Esophagus muscularis mucosa (tissue), 4 donors: ENCODE measurements at regions not wholly inside any gene's neighbourhood (a gene's known extent, or its start where the extent isn't known, plus 50 kb on each side); places are given as distances from the start of the nearest gene placed in this dataset.

ENCODE experiments used
- DNase-seq: peaks from one replicate; pipeline ENCODE4 v3.0.0-alpha.2; 2017; ENCODE audit errors: extremely low spot score
- H3K27ac ChIP-seq, 4 donors: fragments of 200-600 bp; sonication (generic); replicated peaks in 1 of 4; 1 replicate in 3 of 4; 2 replicates in 1 of 4; pipeline ENCODE4 v1.5.1; 2016 to 2019; ENCODE audit warnings: mild to moderate bottlenecking in 1 of 4
- H3K27me3 ChIP-seq, 4 donors: fragments of 200-600 bp; sonication (generic); one replicate each; pipeline versions ENCODE4 v1.5.1 to v1.6.0; 2016 to 2019
- H3K36me3 ChIP-seq, 4 donors: fragments of 200-600 bp; sonication (generic); one replicate each; pipeline ENCODE4 v1.5.1; 2016 to 2019
- H3K4me1 ChIP-seq, 4 donors: fragments of 200-600 bp; sonication (generic); one replicate each; pipeline ENCODE4 v1.5.1; 2016 to 2019
- H3K4me3 ChIP-seq, 4 donors: fragments of 200-600 bp; sonication (generic); 1 replicate in 2 of 4; 2 replicates in 2 of 4; pipeline ENCODE4 v1.5.1; 2016 to 2019; ENCODE audit warnings: mild to moderate bottlenecking in 4 of 4, moderate library complexity in 1 of 4
- H3K9me3 ChIP-seq, 4 donors: fragments of 200-600 bp; sonication (generic); 1 replicate in 3 of 4; 2 replicates in 1 of 4; pipeline ENCODE4 v1.5.1; 2016 to 2019
- CTCF ChIP-seq, 3 experiments: fragments of 200-600 bp in 2 of 3; fragments of 450-650 bp in 1 of 3; sonication (generic) in 2 of 3; IDR thresholded peaks; one replicate each; pipeline ENCODE4 v1.5.1; 2017 to 2019; ENCODE audit warnings: antibody characterized with exemption in 3 of 3, mild to moderate bottlenecking in 2 of 3, moderate library complexity in 1 of 3
- EP300 ChIP-seq: sonication (generic); formaldehyde crosslinking; IDR thresholded peaks from one replicate; pipeline ENCODE4 v1.6.1; 2017; ENCODE audit warnings: antibody characterized with exemption
- POLR2A ChIP-seq: fragments of 450-650 bp; IDR thresholded peaks from one replicate; pipeline ENCODE4 v1.6.1; 2017; ENCODE audit warnings: antibody characterized with exemption, moderate library complexity, mild to moderate bottlenecking, low read depth
- POLR2AphosphoS5 ChIP-seq, 2 donors: sonication (generic); formaldehyde crosslinking; IDR thresholded peaks; one replicate each; pipeline ENCODE4 v1.6.1; 2017; ENCODE audit warnings: antibody characterized with exemption in 2 of 2
- WGBS: methylation state at CpG from one replicate; pipeline ENCODE4 v1.1.5; 2018; 5-methylcytosine and 5-hydroxymethylcytosine counted together
- intact Hi-C: fragments of 100-400 bp; cut with DNase I; formaldehyde crosslinking; loops from one replicate; pipeline ENCODE4 v1.15.1; 2023

- no peak for DNase-seq
- no peak for TF ChIP-seq CTCF (IDR thresholded peaks at IDR 0.05)
- no peak for TF ChIP-seq EP300
- TF ChIP-seq POLR2A, result no peak
- TF ChIP-seq POLR2AphosphoS5 (IDR thresholded peaks at IDR 0.05), result no peak
- peaks cover 0 to 7% (median 0%) of the 10 kb centered on the region in 4 donors for H3K4me1 ChIP-seq
- H3K27ac ChIP-seq, result no peak overlapping the region
- no peaks in the 10 kb centered on the region for H3K27me3 ChIP-seq
- no peaks in the 10 kb centered on the region for H3K36me3 ChIP-seq
- no peaks in the 10 kb centered on the region for H3K9me3 ChIP-seq
- H3K4me3 ChIP-seq, result no peak overlapping the region
- intact Hi-C loops, result no loop called here
- 84% methylated on average over 5 of the region's 5 CpGs for WGBS
Measured at GRCh38 chr11:115787302-115787701, 283.1 kb upstream of the CADM1 start.

DNA sequence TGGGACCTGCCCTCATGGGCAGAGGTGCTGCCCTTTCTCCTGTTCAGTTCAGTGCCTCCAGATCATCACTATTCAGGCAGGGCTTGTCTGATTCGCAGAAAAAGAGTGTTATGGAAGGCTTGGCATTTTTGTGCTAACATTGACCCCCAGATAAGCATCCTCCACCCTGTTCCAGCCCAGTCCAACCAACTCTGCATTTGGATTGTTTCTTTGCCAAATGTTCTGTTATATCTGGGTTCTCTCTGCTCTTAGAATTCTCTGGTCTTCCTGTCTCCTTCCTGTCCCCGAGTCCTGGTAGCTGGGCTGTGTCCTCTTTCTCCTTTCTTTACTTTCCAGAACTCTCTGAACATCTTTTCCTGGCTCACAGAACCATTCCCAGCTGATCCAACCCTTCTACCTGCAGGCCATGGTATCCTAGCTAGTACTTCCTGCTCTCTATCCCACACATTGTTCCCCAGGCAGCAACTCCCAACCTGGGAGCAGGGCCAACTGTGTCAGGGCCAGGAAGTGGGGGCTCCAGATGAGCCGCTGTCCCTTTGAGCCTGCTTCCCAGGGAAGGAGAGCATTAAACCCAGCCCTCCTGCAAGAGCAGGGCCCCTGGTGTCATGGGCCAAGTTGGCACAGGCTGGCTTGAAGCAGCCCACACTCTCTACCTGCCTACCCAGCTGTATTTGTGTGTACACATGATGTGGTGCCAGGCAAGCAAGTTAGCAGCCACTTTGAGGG, 280.7 kb upstream of the CADM1 start:
- H3K27me3 ChIP-seq, result no peaks in the 10 kb centered on the region
- H3K36me3 ChIP-seq, result no peaks in the 10 kb centered on the region
- no peak overlapping the region for H3K4me3 ChIP-seq
- 52% methylated on average over 3 of the region's 3 CpGs for WGBS
- no peak overlapping the region for H3K27ac ChIP-seq
- H3K4me1 ChIP-seq, result peaks cover 0 to 7% (median 0%) of the 10 kb centered on the region in 4 donors
- TF ChIP-seq POLR2AphosphoS5 (IDR thresholded peaks at IDR 0.05) (no peak), CTCF (IDR thresholded peaks at IDR 0.05) (no peak), EP300 (no peak), POLR2A (no peak)
- DNase-seq, result no peak
- intact Hi-C loops, result no loop called here
- H3K9me3 ChIP-seq, result no peaks in the 10 kb centered on the region

GRCh38 chr11:115780646-115781362, 276.6 kb upstream of the CADM1 start:
- no peaks in the 10 kb centered on the region for H3K27me3 ChIP-seq
- H3K4me1 ChIP-seq, result peaks cover 0 to 7% (median 0%) of the 10 kb centered on the region in 4 donors
- DNase-seq, result no peak
- no peaks in the 10 kb centered on the region for H3K36me3 ChIP-seq
- no peak overlapping the region for H3K27ac ChIP-seq
- WGBS, result 72% methylated on average over 9 of the region's 9 CpGs
- no peak for TF ChIP-seq POLR2A
- TF ChIP-seq POLR2AphosphoS5 (IDR thresholded peaks at IDR 0.05), result no peak
- TF ChIP-seq EP300, result no peak
- TF ChIP-seq CTCF (IDR thresholded peaks at IDR 0.05), result no peak
- intact Hi-C loops, result no loop called here
- no peaks in the 10 kb centered on the region for H3K9me3 ChIP-seq
- no peak overlapping the region for H3K4me3 ChIP-seq

DNA sequence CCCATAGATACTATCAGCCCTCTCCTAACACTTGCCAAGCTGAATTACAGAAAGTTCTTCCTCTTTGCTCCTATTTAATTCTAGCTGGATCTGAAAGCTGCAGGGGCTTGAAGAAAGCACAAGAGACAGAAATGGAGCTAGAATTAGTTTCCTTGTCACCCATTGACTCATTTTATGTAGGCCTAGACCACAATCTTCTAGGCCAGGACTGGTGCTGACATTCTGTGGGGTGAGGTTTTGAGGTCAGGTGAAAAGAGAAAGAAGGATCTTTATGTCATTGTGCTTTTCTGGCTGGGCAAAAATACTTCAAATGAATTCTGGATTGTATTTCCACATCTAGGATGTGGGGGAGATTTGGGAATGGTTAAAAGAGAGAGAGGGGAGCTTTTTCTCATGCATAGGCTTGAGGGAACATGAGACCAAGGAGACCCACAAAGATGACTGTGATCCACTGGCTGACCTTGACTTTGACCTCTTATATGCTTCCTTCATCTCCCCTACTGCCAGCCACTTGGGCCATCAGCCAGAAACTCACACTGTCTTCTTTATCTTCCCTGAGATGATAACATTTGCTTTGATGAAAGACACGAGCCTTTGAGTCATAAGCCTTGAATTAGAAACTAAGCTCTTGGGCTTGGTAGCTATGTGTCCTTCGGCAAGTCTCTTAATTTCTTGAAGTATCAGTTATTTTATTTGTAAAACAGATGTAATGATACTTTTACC, 274.9 kb upstream of the CADM1 start:
- intact Hi-C loops, result no loop called here
- no peak overlapping the region for H3K4me3 ChIP-seq
- TF ChIP-seq CTCF (IDR thresholded peaks at IDR 0.05) (no peak), POLR2AphosphoS5 (IDR thresholded peaks at IDR 0.05) (no peak), POLR2A (no peak), EP300 (no peak)
- WGBS, result 90% methylated on average over 2 of the region's 2 CpGs
- no peaks in the 10 kb centered on the region for H3K27me3 ChIP-seq
- H3K9me3 ChIP-seq, result no peaks in the 10 kb centered on the region
- H3K27ac ChIP-seq, result no peak overlapping the region
- no peaks in the 10 kb centered on the region for H3K4me1 ChIP-seq
- no peaks in the 10 kb centered on the region for H3K36me3 ChIP-seq
- DNase-seq, result no peak
